H1 (cell line): ENCODE measurements at regions not wholly inside any gene's neighbourhood (a gene's known extent, or its start where the extent isn't known, plus 50 kb on each side); places are given as distances from the start of the nearest gene placed in this dataset.

Experiments
- CTCF ChIA-PET: fragments of 300-600 bp; sonication (Branson Sonifier 250); formaldehyde crosslinking; loops from one replicate; lab custom pipeline; 2021; ENCODE audit not compliant: partially characterized antibody; lab: Charles Lee
- POLR2A ChIA-PET: fragments of 300-600 bp; sonication (Branson Sonifier 250); formaldehyde crosslinking; loops from one replicate; lab custom pipeline; 2021; ENCODE audit warnings: inconsistent platforms; ENCODE audit not compliant: partially characterized antibody; lab: Charles Lee
- DNase-seq, 2 experiments: peaks; one replicate each; pipeline versions ENCODE4 v3.0.0 to v3.0.0-alpha.2; 2010 to 2022; ENCODE audit warnings: low spot score in 2 of 2, low read depth in 1 of 2, mixed read lengths in 1 of 2
- FAIRE-seq: peaks from 2 replicates; lab custom pipeline; 2011; peaks lifted over from hg19 to GRCh38; lab: Jason Lieb, UNC
- H2AFZ ChIP-seq: 2 replicates; pipeline ENCODE4 v1.8.1; 2012; ENCODE audit warnings: low read length, inconsistent platforms
- H2AK5ac ChIP-seq: 2 replicates; pipeline ENCODE4 v1.6.1; 2013; ENCODE audit warnings: low read depth, low read length
- H2BK120ac ChIP-seq: replicated peaks from 2 replicates; pipeline ENCODE3; 2013; ENCODE audit warnings: low read depth, low read length, inconsistent platforms
- H2BK12ac ChIP-seq: 2 replicates; pipeline ENCODE4 v1.6.1; 2013; ENCODE audit warnings: low read depth, low read length
- H2BK15ac ChIP-seq: 2 replicates; pipeline ENCODE4 v1.6.1; 2013; ENCODE audit warnings: low read length
- H2BK20ac ChIP-seq: 2 replicates; pipeline ENCODE4 v1.6.1; 2013; ENCODE audit warnings: low read length
- H2BK5ac ChIP-seq: 2 replicates; pipeline ENCODE4 v1.6.1; 2013; ENCODE audit warnings: low read depth, low read length
- H3K14ac ChIP-seq: 2 replicates; pipeline ENCODE4 v1.6.1; 2013; ENCODE audit warnings: inconsistent platforms; ENCODE audit not compliant: insufficient read length
- H3K18ac ChIP-seq: 2 replicates; pipeline ENCODE4 v1.6.1; 2013; ENCODE audit warnings: low read length; ENCODE audit errors: extremely low read depth
- H3K23ac ChIP-seq: 2 replicates; pipeline ENCODE4 v1.6.1; 2013; ENCODE audit warnings: inconsistent platforms; ENCODE audit not compliant: insufficient read length
- H3K23me2 ChIP-seq: 2 replicates; pipeline ENCODE4 v1.6.1; 2013; ENCODE audit warnings: low read depth, low read length
- H3K27ac ChIP-seq: 2 replicates; pipeline ENCODE4 v1.6.1; 2011; ENCODE audit warnings: low read depth, low read length, inconsistent platforms
- H3K27me3 ChIP-seq, 4 experiments: replicated peaks in 1 of 4; 1 replicate in 1 of 4; 2 replicates in 3 of 4; pipeline versions ENCODE4 v1.6.1 to v1.8.1; 2011 to 2013; ENCODE audit warnings: low read length in 3 of 4, mild to moderate bottlenecking in 3 of 4, inconsistent platforms in 2 of 4, mixed read lengths in 2 of 4, moderate library complexity in 1 of 4; ENCODE audit not compliant: control insufficient read depth in 3 of 4, insufficient read depth in 3 of 4; ENCODE audit errors: extremely low read depth in 1 of 4
- H3K36me3 ChIP-seq, 4 experiments: 2 replicates each; pipeline versions ENCODE4 v1.6.1 to v1.8.1; 2011 to 2013; ENCODE audit warnings: mild to moderate bottlenecking in 4 of 4, low read length in 3 of 4, moderate library complexity in 2 of 4, control low read depth in 1 of 4, inconsistent platforms in 1 of 4; ENCODE audit not compliant: insufficient read depth in 4 of 4, control insufficient read depth in 2 of 4
- H3K4ac ChIP-seq: replicated peaks from 2 replicates; pipeline ENCODE3; 2013; ENCODE audit warnings: low read length, low read depth, mixed read lengths, inconsistent platforms; ENCODE audit not compliant: insufficient read length
- H3K4me1 ChIP-seq, 4 experiments: replicated peaks in 1 of 4; 1 replicate in 1 of 4; 2 replicates in 3 of 4; pipeline versions ENCODE4 v1.6.1 to v1.8.1; 2011 to 2013; ENCODE audit warnings: low read length in 3 of 4, inconsistent platforms in 2 of 4, mixed read lengths in 1 of 4; ENCODE audit not compliant: insufficient read depth in 4 of 4, control insufficient read depth in 3 of 4
- H3K4me2 ChIP-seq, 2 experiments: 2 replicates each; pipeline versions ENCODE4 v1.6.1 to v1.8.1; 2011 to 2013; ENCODE audit warnings: low read depth in 2 of 2, low read length in 2 of 2, control low read depth in 1 of 2, inconsistent platforms in 1 of 2, mild to moderate bottlenecking in 1 of 2; ENCODE audit not compliant: insufficient read depth in 1 of 2
- H3K4me3 ChIP-seq, 4 experiments: fragments of 200-600, 300-600 bp in 1 of 4; sonication (generic), shearing (Covaris generic), sonication (Bioruptor Twin) in 1 of 4; 2 replicates each; pipeline versions ENCODE4 v1.5.1 to v1.8.1; 2011 to 2016; ENCODE audit warnings: low read length in 4 of 4, low read depth in 3 of 4, control low read depth in 2 of 4, inconsistent platforms in 2 of 4, mild to moderate bottlenecking in 2 of 4, mixed read lengths in 1 of 4, moderate library complexity in 1 of 4; ENCODE audit not compliant: insufficient read depth in 2 of 4; ENCODE audit errors: extremely low read depth in 1 of 4
- H3K56ac ChIP-seq: replicated peaks from 2 replicates; pipeline ENCODE3; 2013; ENCODE audit warnings: low read depth, mild to moderate bottlenecking, mixed read lengths, low read length, inconsistent platforms; ENCODE audit not compliant: insufficient read length
- H3K79me1 ChIP-seq: 2 replicates; pipeline ENCODE4 v1.6.1; 2013; ENCODE audit warnings: low read depth, low read length, control low read depth
- H3K79me2 ChIP-seq, 2 experiments: 2 replicates each; pipeline versions ENCODE4 v1.6.1 to v1.8.1; 2012 to 2013; ENCODE audit warnings: low read length in 2 of 2, mild to moderate bottlenecking in 2 of 2, inconsistent platforms in 1 of 2; ENCODE audit not compliant: insufficient read depth in 2 of 2, control insufficient read depth in 1 of 2
- H3K9ac ChIP-seq, 4 experiments: replicated peaks in 1 of 4; 1 replicate in 1 of 4; 2 replicates in 3 of 4; pipeline versions ENCODE4 v1.6.1 to v1.8.1; 2011 to 2013; ENCODE audit warnings: low read depth in 3 of 4, low read length in 3 of 4, control low read depth in 2 of 4, mild to moderate bottlenecking in 2 of 4, moderate library complexity in 2 of 4, inconsistent platforms in 1 of 4; ENCODE audit errors: extremely low read depth in 1 of 4
- H3K9me3 ChIP-seq, 2 experiments: 2 replicates each; pipeline versions ENCODE4 v1.6.1 to v1.8.1; 2012 to 2013; ENCODE audit warnings: mild to moderate bottlenecking in 2 of 2, moderate library complexity in 2 of 2, control low read depth in 1 of 2, inconsistent platforms in 1 of 2, low read depth in 1 of 2, low read length in 1 of 2, mixed read lengths in 1 of 2; ENCODE audit not compliant: insufficient read depth in 2 of 2
- H4K20me1 ChIP-seq, 2 experiments: replicated peaks in 1 of 2; 2 replicates each; pipeline versions ENCODE3 to v1.8.1; 2011 to 2013; ENCODE audit warnings: inconsistent platforms in 2 of 2, low read length in 2 of 2, mild to moderate bottlenecking in 1 of 2; ENCODE audit not compliant: insufficient read depth in 2 of 2, control insufficient read depth in 1 of 2
- H4K5ac ChIP-seq: 2 replicates; pipeline ENCODE4 v1.6.1; 2013; ENCODE audit warnings: low read length, low read depth, mixed read lengths, inconsistent platforms; ENCODE audit not compliant: insufficient read length
- H4K8ac ChIP-seq: 2 replicates; pipeline ENCODE4 v1.8.0; 2013; ENCODE audit warnings: mild to moderate bottlenecking, moderate library complexity, low read length, inconsistent platforms; ENCODE audit not compliant: insufficient read depth; ENCODE audit errors: extremely low read depth
- H4K91ac ChIP-seq: replicated peaks from 2 replicates; pipeline ENCODE3; 2013; ENCODE audit warnings: low read length, mixed read lengths, inconsistent platforms; ENCODE audit not compliant: insufficient read length
- EGR1 ChIP-seq: IDR thresholded peaks from 2 replicates; pipeline ENCODE4 v1.6.1; 2011; ENCODE audit warnings: low read depth, low read length, borderline replicate concordance
- HDAC6 ChIP-seq: IDR thresholded peaks from one replicate; pipeline ENCODE4 v1.7.1; 2012; ENCODE audit warnings: low read depth, mild to moderate bottlenecking, inconsistent platforms, low read length, moderate library complexity
- RAD21 ChIP-seq, 2 experiments: IDR thresholded peaks in 1 of 2; conservative IDR thresholded peaks in 1 of 2; 2 replicates each; pipeline ENCODE4 v1.6.1; 2011; ENCODE audit warnings: low read depth in 2 of 2, low read length in 2 of 2, improper control_type of control experiment in 1 of 2, inconsistent platforms in 1 of 2, mild to moderate bottlenecking in 1 of 2, moderate library complexity in 1 of 2
- WGBS, 2 experiments: shearing (Covaris generic) in 1 of 2; methylation state at CpG; one replicate each; pipeline versions ENCODE4 v1.1.6 to v1.1.7; 2013 to 2015; ENCODE audit warnings: low lambda C conversion rate in 2 of 2, mixed read lengths in 2 of 2, inconsistent platforms in 1 of 2, low coverage in 1 of 2, missing lambda C conversion rate in 1 of 2; ENCODE audit not compliant: insufficient replicate concordance in 2 of 2, insufficient coverage in 1 of 2, insufficient read length in 1 of 2; ENCODE audit errors: extremely low coverage in 1 of 2, missing lambda C conversion rate in 1 of 2; 5-methylcytosine and 5-hydroxymethylcytosine counted together

DNA sequence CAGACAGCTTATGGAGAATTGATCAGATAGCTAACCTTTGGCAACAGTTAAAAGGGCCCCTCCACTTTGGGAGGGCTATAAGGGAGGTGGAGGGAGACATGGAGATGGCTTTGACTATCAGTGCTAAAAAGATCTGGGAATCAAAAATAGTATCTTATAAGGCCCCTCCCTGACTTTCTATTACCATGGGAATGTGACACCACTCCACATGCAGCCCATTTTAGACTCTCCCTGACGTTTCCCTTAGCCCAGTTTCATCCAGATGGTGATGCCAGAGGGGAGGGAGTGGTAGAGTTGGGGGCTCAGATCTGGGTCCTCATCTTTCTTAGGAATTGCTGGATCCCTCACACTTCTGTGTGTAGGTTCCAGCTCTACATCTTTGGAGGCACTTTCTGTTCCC, 200.0 kb upstream of the DTNBP1 start:
- FAIRE-seq (no peak), DNase-seq (no peak)
- Histone ChIP-seq H3K4me3 (no peak overlapping the region), H3K56ac (no peak overlapping the region), H4K8ac (no peak overlapping the region), H3K4me1 (no peaks in the 10 kb centered on the region), H4K20me1 (no peaks in the 10 kb centered on the region), H3K79me1 (no peaks in the 10 kb centered on the region), H3K79me2 (no peaks in the 10 kb centered on the region), H3K9me3 (no peaks in the 10 kb centered on the region), H3K23me2 (no peaks in the 10 kb centered on the region), H2BK12ac (no peak overlapping the region), H2BK15ac (no peak overlapping the region), H3K4me2 (no peak overlapping the region), H3K27me3 (no peaks in the 10 kb centered on the region), H2BK20ac (no peak overlapping the region), H4K5ac (no peak overlapping the region), H2BK120ac (no peak overlapping the region), H2AFZ (no peak overlapping the region), H3K14ac (no peak overlapping the region), H3K4ac (no peak overlapping the region), H3K36me3 (no peaks in the 10 kb centered on the region), H3K23ac (no peak overlapping the region), H4K91ac (no peak overlapping the region), H3K18ac (no peak overlapping the region), H3K9ac (no peak overlapping the region), H2AK5ac (no peak overlapping the region), H2BK5ac (no peak overlapping the region), H3K27ac (no peak overlapping the region)
- ChIA-PET POLR2A (no interaction called here), CTCF (no interaction called here)
- WGBS, 2 experiments = 55% methylated on average over 1 of the region's 1 CpG; no CpG with 5 or more reads in 1 of the 2 experiments
- TF ChIP-seq HDAC6 (no peak), RAD21 (IDR thresholded peaks at IDR 0.05 in 1 of 2, conservative IDR thresholded peaks at IDR 0.05 in 1 of 2; ENCODE audit: low read depth in 2 of 2, low read length in 2 of 2) (no peak), EGR1 (no peak)
